HEK293T (cell line): ENCODE measurements at regions not wholly inside any gene's neighbourhood (a gene's known extent, or its start where the extent isn't known, plus 50 kb on each side); places are given as distances from the start of the nearest gene placed in this dataset.

Source experiments
- CTCF ChIA-PET: fragments of 350-600 bp; formaldehyde crosslinking; extraction: SDS; loops from one replicate; lab custom pipeline; 2021; ENCODE audit warnings: antibody characterized with exemption, inconsistent platforms; lab: Yijun Ruan, JAX
- POLR2A ChIA-PET: fragments of 350-600 bp; formaldehyde crosslinking; extraction: SDS; loops from one replicate; lab custom pipeline; 2020; ENCODE audit warnings: antibody characterized with exemption, inconsistent platforms; lab: Yijun Ruan, JAX
- DNase-seq: peaks from one replicate; pipeline ENCODE4 v3.0.0; 2012; ENCODE audit warnings: mixed read lengths; ENCODE audit errors: extremely low spot score
- ARNT ChIP-seq: fragments of 450-650 bp; IDR thresholded peaks from 2 replicates; pipeline ENCODE4 v1.6.1; 2017; ENCODE audit warnings: mild to moderate bottlenecking
- BHLHE40 ChIP-seq: fragments of 450-650 bp; IDR thresholded peaks from 2 replicates; pipeline ENCODE4 v1.6.1; 2016; ENCODE audit warnings: mild to moderate bottlenecking, moderate library complexity, borderline replicate concordance
- CTBP1 ChIP-seq: fragments of 450-650 bp; IDR thresholded peaks from 2 replicates; pipeline ENCODE4 v1.6.1; 2016; ENCODE audit warnings: borderline replicate concordance
- ELF4 ChIP-seq: fragments of 450-650 bp; IDR thresholded peaks from 2 replicates; pipeline ENCODE4 v1.6.1; 2017; ENCODE audit warnings: antibody characterized with exemption
- FOXA1 ChIP-seq: fragments of 450-650 bp; IDR thresholded peaks from 2 replicates; pipeline ENCODE4 v1.6.1; 2016; ENCODE audit warnings: mild to moderate bottlenecking
- FOXK2 ChIP-seq: fragments of 450-650 bp; IDR thresholded peaks from 2 replicates; pipeline ENCODE4 v1.6.1; 2016; ENCODE audit warnings: mild to moderate bottlenecking
- FOXM1 ChIP-seq: fragments of 450-650 bp; IDR thresholded peaks from 2 replicates; pipeline ENCODE4 v1.6.1; 2017; ENCODE audit warnings: mild to moderate bottlenecking, borderline replicate concordance
- HDGF ChIP-seq: fragments of 450-650 bp; IDR thresholded peaks from 2 replicates; pipeline ENCODE4 v1.6.1; 2017; ENCODE audit warnings: antibody characterized with exemption, borderline replicate concordance
- L3MBTL2 ChIP-seq: fragments of 450-650 bp; conservative IDR thresholded peaks from 2 replicates; pipeline ENCODE4 v1.6.1; 2016; ENCODE audit warnings: mild to moderate bottlenecking
- LEF1 ChIP-seq: fragments of 450-650 bp; IDR thresholded peaks from 2 replicates; pipeline ENCODE4 v1.6.1; 2017; ENCODE audit warnings: mild to moderate bottlenecking, borderline replicate concordance
- NFRKB ChIP-seq: fragments of 450-650 bp; IDR thresholded peaks from 2 replicates; pipeline ENCODE4 v1.6.1; 2016; ENCODE audit warnings: mild to moderate bottlenecking, moderate library complexity
- SP1 ChIP-seq: fragments of 450-650 bp; IDR thresholded peaks from 2 replicates; pipeline ENCODE4 v1.6.1; 2017
- SUZ12 ChIP-seq: fragments of 450-650 bp; IDR thresholded peaks from 2 replicates; pipeline ENCODE4 v1.6.1; 2016; ENCODE audit warnings: mild to moderate bottlenecking
- TARDBP ChIP-seq: fragments of 450-650 bp; IDR thresholded peaks from 2 replicates; pipeline ENCODE4 v1.6.1; 2016
- ZNF384 ChIP-seq: fragments of 450-650 bp; IDR thresholded peaks from 2 replicates; pipeline ENCODE4 v1.6.1; 2016
- TF ChIP-seq, protein P1 (sequence below): fragments of 450-650 bp; IDR thresholded peaks from 2 replicates; pipeline ENCODE4 v1.6.1; 2016

DNA sequence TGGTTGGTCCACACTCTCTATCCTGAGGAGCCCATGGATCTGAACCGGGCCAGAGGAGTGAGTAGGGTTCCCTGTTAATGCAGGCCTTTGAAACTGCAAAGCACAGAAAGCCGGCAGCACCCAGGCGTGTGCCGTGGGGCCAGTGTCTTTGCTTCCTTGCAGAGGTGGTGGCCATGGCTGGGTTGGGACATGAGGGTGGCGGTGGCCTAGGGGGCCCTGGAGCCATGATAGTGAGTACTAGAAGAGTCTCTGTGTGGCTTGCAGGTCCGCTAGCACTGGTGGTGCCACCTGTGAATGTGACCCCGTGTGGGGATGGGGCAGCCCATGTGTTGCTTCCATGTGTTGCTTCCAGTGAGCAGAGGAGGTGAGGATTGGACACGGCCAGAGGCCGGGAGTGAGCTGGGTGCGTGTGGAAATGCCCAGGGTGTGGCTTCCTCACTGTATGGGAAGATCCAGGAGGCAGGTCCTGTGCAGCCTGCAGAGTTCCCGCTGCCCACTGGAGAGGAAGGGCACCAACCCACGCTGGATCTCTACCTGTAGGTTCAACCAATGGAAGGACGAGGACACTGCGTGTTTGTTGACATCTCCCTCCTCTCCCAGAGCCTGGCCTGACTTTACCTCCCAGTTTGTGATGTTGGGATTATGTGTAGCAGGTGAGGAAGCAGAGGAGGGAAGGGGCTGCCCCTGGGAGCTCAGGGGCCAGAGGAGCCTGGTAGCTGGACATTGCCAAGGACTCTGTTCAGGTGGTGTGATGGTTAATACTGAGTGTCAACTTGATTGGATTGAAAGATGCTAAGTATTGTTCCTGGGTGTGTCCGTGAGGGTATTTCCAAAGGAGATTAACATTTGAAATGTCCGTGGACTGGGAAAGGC is 796.6 kb downstream of the TBC1D22A start:
- CTCF ChIA-PET: no interaction called here
- POLR2A ChIA-PET: no interaction called here
- TF ChIP-seq SP1: no peak
- no peak for TF ChIP-seq FOXM1
- TF ChIP-seq, protein P1, sequence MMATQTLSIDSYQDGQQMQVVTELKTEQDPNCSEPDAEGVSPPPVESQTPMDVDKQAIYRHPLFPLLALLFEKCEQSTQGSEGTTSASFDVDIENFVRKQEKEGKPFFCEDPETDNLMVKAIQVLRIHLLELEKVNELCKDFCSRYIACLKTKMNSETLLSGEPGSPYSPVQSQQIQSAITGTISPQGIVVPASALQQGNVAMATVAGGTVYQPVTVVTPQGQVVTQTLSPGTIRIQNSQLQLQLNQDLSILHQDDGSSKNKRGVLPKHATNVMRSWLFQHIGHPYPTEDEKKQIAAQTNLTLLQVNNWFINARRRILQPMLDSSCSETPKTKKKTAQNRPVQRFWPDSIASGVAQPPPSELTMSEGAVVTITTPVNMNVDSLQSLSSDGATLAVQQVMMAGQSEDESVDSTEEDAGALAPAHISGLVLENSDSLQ: no peak
- TF ChIP-seq HDGF: no peak
- no peak for TF ChIP-seq SUZ12
- no peak for TF ChIP-seq BHLHE40
- no peak for TF ChIP-seq L3MBTL2
- no peak for TF ChIP-seq NFRKB
- no peak for TF ChIP-seq CTBP1
- no peak for TF ChIP-seq ARNT
- TF ChIP-seq ZNF384: no peak
- DNase-seq: no peak

DNA sequence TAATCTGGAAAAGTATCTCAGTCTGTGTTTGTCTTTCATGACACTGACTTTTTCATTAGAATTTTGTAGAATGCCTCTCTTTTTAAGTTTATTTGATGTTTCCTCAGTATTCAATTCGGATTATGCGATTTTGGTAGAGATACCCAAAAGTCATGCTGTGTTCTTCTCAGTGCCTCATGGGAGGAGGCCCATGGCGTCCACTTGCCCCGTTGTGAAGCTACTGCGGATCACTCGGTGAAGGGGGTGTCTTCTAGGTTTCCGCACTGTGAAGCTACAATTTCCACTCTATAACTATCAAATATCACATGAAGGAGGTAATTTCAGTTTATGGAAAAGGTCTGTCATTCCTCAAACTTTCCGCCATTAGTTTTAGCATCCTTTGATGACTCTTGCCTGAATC is 794.0 kb downstream of the TBC1D22A start:
- POLR2A ChIA-PET: no interaction called here
- TF ChIP-seq FOXA1 (no peak), SUZ12 (no peak), BHLHE40 (no peak), LEF1 (no peak), ARNT (no peak), HDGF (no peak), FOXM1 (no peak), SP1 (no peak), TARDBP (no peak), ZNF384 (no peak), CTBP1 (no peak), ELF4 (no peak), NFRKB (no peak)
- CTCF ChIA-PET: no interaction called here
- no peak for DNase-seq

DNA sequence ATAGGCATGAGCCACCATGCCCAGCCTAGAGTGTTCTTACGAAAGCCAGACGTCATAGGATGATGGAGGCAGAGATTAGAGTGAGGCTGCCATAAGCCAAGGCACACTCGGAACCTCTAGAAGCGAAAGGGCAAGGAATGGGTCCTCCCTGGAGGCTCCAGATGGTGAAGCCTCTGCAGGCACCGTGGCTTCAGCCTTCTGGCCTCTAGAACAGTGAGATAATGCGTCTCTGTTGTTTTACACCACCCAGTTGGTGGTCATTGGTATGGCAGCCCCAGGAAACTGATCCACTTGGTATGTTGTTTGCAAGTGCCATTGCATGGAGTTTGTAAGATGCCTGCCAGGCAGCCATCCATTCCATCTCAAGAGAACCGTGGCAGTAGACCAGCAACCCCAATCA is 791.0 kb downstream of the TBC1D22A start:
- CTCF ChIA-PET: no interaction called here
- no peak for DNase-seq
- POLR2A ChIA-PET: no interaction called here
- no peak for TF ChIP-seq SP1
- TF ChIP-seq TARDBP: no peak
- TF ChIP-seq LEF1: no peak
- TF ChIP-seq L3MBTL2: no peak
- no peak for TF ChIP-seq FOXA1
- TF ChIP-seq CTBP1: no peak
- TF ChIP-seq, protein P1: no peak
- TF ChIP-seq HDGF: no peak

DNA sequence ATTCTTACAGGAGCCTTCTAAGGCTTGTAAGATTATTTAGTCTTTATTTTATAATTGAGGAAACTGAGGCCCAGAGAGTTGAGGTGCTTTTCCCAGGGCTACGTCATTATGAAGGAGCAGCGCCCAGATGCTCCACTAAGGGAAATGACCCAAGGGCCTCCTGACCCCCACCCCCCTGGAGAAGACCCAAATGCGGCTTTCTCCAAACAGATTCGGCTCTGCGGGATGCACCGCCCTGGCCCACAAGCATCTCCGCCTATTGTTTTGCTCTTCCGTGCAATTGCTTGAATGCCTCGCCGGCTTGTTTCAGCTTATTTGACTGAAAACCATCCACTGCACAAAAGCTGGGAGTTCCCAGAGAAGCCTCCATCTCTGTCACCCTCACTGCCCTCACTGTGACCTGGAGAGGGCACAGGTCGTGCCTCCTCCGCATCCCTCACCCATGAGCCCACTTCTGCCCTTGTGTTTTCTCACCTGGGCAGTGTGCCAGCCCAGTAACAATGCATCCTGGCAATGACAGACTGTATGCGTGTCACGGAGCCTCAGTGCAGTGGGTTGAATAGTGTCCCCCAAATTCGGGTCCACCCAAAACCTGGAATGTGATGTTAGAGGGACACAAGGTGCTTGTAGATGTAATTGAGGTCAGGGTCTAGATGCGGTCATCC is 790.2 kb downstream of the TBC1D22A start:
- ChIA-PET CTCF (no interaction called here), POLR2A (no interaction called here)
- no peak for DNase-seq
- TF ChIP-seq TARDBP: no peak
- no peak for TF ChIP-seq FOXM1
- no peak for TF ChIP-seq SP1
- TF ChIP-seq HDGF: no peak
- no peak for TF ChIP-seq FOXA1

DNA sequence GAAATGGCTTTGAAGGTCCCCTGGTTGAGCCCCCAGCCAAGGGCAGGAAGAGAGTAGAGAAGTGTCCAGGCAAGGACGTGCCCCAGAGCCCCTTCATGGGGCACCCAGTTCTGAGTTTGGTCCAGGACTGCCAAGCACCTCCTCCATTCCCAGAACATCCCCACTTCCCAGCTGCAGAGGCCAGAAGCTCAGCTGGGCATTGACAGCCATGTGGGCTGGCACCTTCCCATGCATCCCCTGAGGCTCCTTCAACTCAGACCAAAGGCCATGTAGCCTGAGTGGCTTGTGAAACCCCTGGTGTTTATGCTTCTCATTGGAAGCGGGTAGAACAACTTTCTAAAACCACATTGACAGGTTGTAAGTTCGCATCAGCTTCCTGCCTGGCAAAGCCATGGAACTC is 789.6 kb downstream of the TBC1D22A start:
- DNase-seq: no peak
- ChIA-PET POLR2A (no interaction called here), CTCF (no interaction called here)
- TF ChIP-seq HDGF (no peak), FOXK2 (no peak), SUZ12 (no peak), NFRKB (no peak), BHLHE40 (no peak), TARDBP (no peak), FOXA1 (no peak), ELF4 (no peak), SP1 (no peak)

DNA sequence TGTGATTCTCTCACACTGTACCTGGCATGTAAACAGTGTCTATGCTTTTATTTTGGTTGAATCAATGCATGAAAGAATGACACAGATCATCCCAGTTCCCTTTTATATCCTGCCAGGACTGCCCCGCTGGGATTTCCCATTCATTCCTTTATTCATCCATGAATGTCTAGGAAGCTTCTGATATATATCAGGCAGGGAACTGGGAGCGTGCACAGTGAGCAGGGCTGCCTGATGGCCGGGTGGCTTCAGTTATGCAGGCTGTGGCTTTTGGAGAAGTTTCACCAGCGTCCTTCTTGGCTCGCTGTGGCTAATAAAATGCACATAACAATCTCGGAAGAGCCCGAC is 789.0 kb downstream of the TBC1D22A start:
- TF ChIP-seq ARNT: no peak
- no peak for TF ChIP-seq FOXA1
- TF ChIP-seq HDGF: no peak
- no peak for TF ChIP-seq FOXK2
- no peak for TF ChIP-seq FOXM1
- TF ChIP-seq CTBP1: no peak
- TF ChIP-seq, protein P1: no peak
- TF ChIP-seq LEF1: no peak
- TF ChIP-seq BHLHE40: no peak
- TF ChIP-seq L3MBTL2: no peak
- TF ChIP-seq SP1: no peak
- TF ChIP-seq TARDBP: no peak
- DNase-seq: no peak
- CTCF ChIA-PET: no interaction called here
- POLR2A ChIA-PET: no interaction called here
